PC-9 (cell line): ENCODE measurements at regions not wholly inside any gene's neighbourhood (a gene's known extent, or its start where the extent isn't known, plus 50 kb on each side); places are given as distances from the start of the nearest gene placed in this dataset.

ENCODE experiments used
- BruUV-seq: library from RNA; stranded (reverse); fragments of 400-500 nt; replicated peaks from 2 replicates; lab custom pipeline; 2021; lab: Mats Ljungman, UMichigan
- CTCF ChIA-PET: fragments of 300-600 bp; sonication (Branson Sonifier 250); formaldehyde crosslinking; loops from one replicate; lab custom pipeline; 2022; ENCODE audit warnings: antibody characterized with exemption; lab: Charles Lee
- POLR2A ChIA-PET: fragments of 300-600 bp; sonication (Branson Sonifier 250); formaldehyde crosslinking; loops from one replicate; lab custom pipeline; 2022; ENCODE audit warnings: antibody characterized with exemption; ENCODE audit not compliant: unreplicated experiment; lab: Charles Lee
- DNase-seq, 2 experiments: peaks; one replicate each; pipeline versions ENCODE4 v3.0.0 to v3.0.0-alpha.2; 2015 to 2022; ENCODE audit warnings: mixed read lengths in 1 of 2
- H2AFZ ChIP-seq: fragments of 200-600 bp; sonication (generic); 2 replicates; pipeline ENCODE4 v1.8.1; 2017; ENCODE audit warnings: antibody characterized with exemption
- H3F3A ChIP-seq: fragments of 200-600 bp; sonication (generic); 2 replicates; pipeline ENCODE4 v1.8.1; 2017; ENCODE audit warnings: antibody characterized with exemption, mild to moderate bottlenecking, low read depth; ENCODE audit not compliant: insufficient read depth
- H3K27ac ChIP-seq: fragments of 200-600 bp; sonication (generic); 2 replicates; pipeline ENCODE4 v1.6.1; 2016; ENCODE audit warnings: mixed run types
- H3K27me3 ChIP-seq: fragments of 200-600 bp; sonication (generic); 2 replicates; pipeline ENCODE4 v1.6.1; 2016; ENCODE audit warnings: low read depth, mixed run types; ENCODE audit not compliant: insufficient read depth
- H3K36me3 ChIP-seq: fragments of 200-600 bp; sonication (generic); 2 replicates; pipeline ENCODE4 v1.6.1; 2016; ENCODE audit warnings: low read depth, mixed run types
- H3K4me1 ChIP-seq: fragments of 200-600 bp; sonication (generic); replicated peaks from 2 replicates; pipeline ENCODE4 v1.6.1; 2016; ENCODE audit warnings: mixed run types; ENCODE audit not compliant: insufficient read depth
- H3K4me2 ChIP-seq: fragments of 200-600 bp; sonication (generic); 2 replicates; pipeline ENCODE4 v1.6.1; 2017; ENCODE audit warnings: mixed run types
- H3K4me3 ChIP-seq: fragments of 200-600 bp; sonication (generic); 2 replicates; pipeline ENCODE4 v1.6.1; 2016; ENCODE audit warnings: mixed run types
- H3K79me2 ChIP-seq: fragments of 200-600 bp; sonication (generic); 2 replicates; pipeline ENCODE4 v1.6.1; 2017; ENCODE audit warnings: low read depth, mixed run types
- H3K9me2 ChIP-seq: fragments of 200-600 bp; sonication (generic); 2 replicates; pipeline ENCODE4 v1.8.1; 2017; ENCODE audit warnings: mild to moderate bottlenecking; ENCODE audit not compliant: insufficient read depth
- H3K9me3 ChIP-seq: fragments of 200-600 bp; sonication (generic); 2 replicates; pipeline ENCODE4 v1.8.1; 2016; ENCODE audit warnings: low read depth; ENCODE audit not compliant: insufficient read depth
- H4K20me1 ChIP-seq: fragments of 200-600 bp; sonication (generic); 2 replicates; pipeline ENCODE4 v1.8.1; 2017; ENCODE audit not compliant: insufficient read depth
- CTCF ChIP-seq: fragments of 200-600 bp; sonication (generic); conservative IDR thresholded peaks from 2 replicates; pipeline ENCODE4 v1.6.1; 2017; ENCODE audit warnings: mixed run types, antibody characterized with exemption, mild to moderate bottlenecking, moderate library complexity
- EZH2 ChIP-seq: fragments of 200-600 bp; sonication (generic); IDR thresholded peaks from 2 replicates; pipeline ENCODE4 v1.8.0; 2017; ENCODE audit warnings: antibody characterized with exemption, low read depth
- intact Hi-C: fragments of 100-400 bp; cut with micrococcal nuclease; formaldehyde crosslinking; loops from one replicate; pipeline ENCODE4 v1.10.0; 2022; ENCODE audit not compliant: unreplicated experiment

GRCh38 chr5:133685402-133686018 is 73.2 kb upstream of the FSTL4 start:
- no peak for DNase-seq
- no peak overlapping the region for H2AFZ ChIP-seq
- BruUV-seq = no TSS peak
- H3F3A ChIP-seq = no peaks in the 10 kb centered on the region; the same call in 1 of the 2 replicates
- intact Hi-C loops = no loop called here
- no peaks in the 10 kb centered on the region for H3K9me2 ChIP-seq
- no peak overlapping the region for H3K4me2 ChIP-seq
- TF ChIP-seq CTCF = no peak
- no peak for TF ChIP-seq EZH2
- H3K27ac ChIP-seq = no peak overlapping the region
- no peaks in the 10 kb centered on the region for H4K20me1 ChIP-seq
- no peak overlapping the region for H3K4me3 ChIP-seq
- no peaks in the 10 kb centered on the region for H3K4me1 ChIP-seq
- no peaks in the 10 kb centered on the region for H3K27me3 ChIP-seq
- no peaks in the 10 kb centered on the region for H3K36me3 ChIP-seq
- no peaks in the 10 kb centered on the region for H3K9me3 ChIP-seq
- ChIA-PET CTCF (no interaction called here), POLR2A (no interaction called here)
- H3K79me2 ChIP-seq = no peaks in the 10 kb centered on the region

- no peaks in the 10 kb centered on the region for H3K27me3 ChIP-seq
- no peaks in the 10 kb centered on the region for H4K20me1 ChIP-seq
- no peaks in the 10 kb centered on the region for H3K9me3 ChIP-seq
- ChIA-PET POLR2A (no interaction called here), CTCF (no interaction called here)
- no peak overlapping the region for H3K27ac ChIP-seq
- BruUV-seq = no TSS peak
- TF ChIP-seq EZH2 (no peak), CTCF (no peak)
- H2AFZ ChIP-seq = no peak overlapping the region
- no peaks in the 10 kb centered on the region for H3K9me2 ChIP-seq
- no peak overlapping the region for H3K4me3 ChIP-seq
- no peak overlapping the region for H3K4me2 ChIP-seq
- DNase-seq = no peak
- H3K4me1 ChIP-seq = no peaks in the 10 kb centered on the region
- H3F3A ChIP-seq = no peaks in the 10 kb centered on the region; the same call in 1 of the 2 replicates
- H3K36me3 ChIP-seq = no peaks in the 10 kb centered on the region
- no peaks in the 10 kb centered on the region for H3K79me2 ChIP-seq
- intact Hi-C loops = no loop called here
Observed at GRCh38 chr5:133683646-133684596, 71.6 kb upstream of the FSTL4 start.

GRCh38 chr5:133682451-133682850 is 70.1 kb upstream of the FSTL4 start:
- POLR2A ChIA-PET = no interaction called here
- Histone ChIP-seq H2AFZ (no peak overlapping the region), H3K4me1 (no peaks in the 10 kb centered on the region), H3K79me2 (no peaks in the 10 kb centered on the region), H4K20me1 (no peaks in the 10 kb centered on the region), H3K36me3 (no peaks in the 10 kb centered on the region), H3K27ac (no peak overlapping the region), H3K9me2 (no peaks in the 10 kb centered on the region), H3K9me3 (no peaks in the 10 kb centered on the region), H3K27me3 (no peaks in the 10 kb centered on the region), H3K4me2 (no peak overlapping the region), H3F3A (no peaks in the 10 kb centered on the region), H3K4me3 (no peak overlapping the region)
- intact Hi-C loops = no loop called here
- CTCF ChIA-PET = no interaction called here
- DNase-seq = no peak
- TF ChIP-seq EZH2 (no peak), CTCF (no peak)
- BruUV-seq = no TSS peak
